Fibroblast of pulmonary artery (primary cell): ENCODE measurements at regions not wholly inside any gene's neighbourhood (a gene's known extent, or its start where the extent isn't known, plus 50 kb on each side); places are given as distances from the start of the nearest gene placed in this dataset.

Experiments
- DNase-seq: peaks from one replicate; pipeline ENCODE4 v3.0.0-alpha.2; 2010; ENCODE audit warnings: low read depth
- H3K4me3 ChIP-seq: replicated peaks from 2 replicates; pipeline ENCODE4 v1.5.1; 2011; ENCODE audit warnings: low read depth, mild to moderate bottlenecking, control low read depth, low read length, moderate library complexity
- TF ChIP-seq, protein P1 (sequence below): IDR thresholded peaks from 2 replicates; pipeline ENCODE4 v1.5.1; 2011; ENCODE audit warnings: mild to moderate bottlenecking, control low read depth, low read length, inconsistent platforms; ENCODE audit errors: missing control alignments

DNA sequence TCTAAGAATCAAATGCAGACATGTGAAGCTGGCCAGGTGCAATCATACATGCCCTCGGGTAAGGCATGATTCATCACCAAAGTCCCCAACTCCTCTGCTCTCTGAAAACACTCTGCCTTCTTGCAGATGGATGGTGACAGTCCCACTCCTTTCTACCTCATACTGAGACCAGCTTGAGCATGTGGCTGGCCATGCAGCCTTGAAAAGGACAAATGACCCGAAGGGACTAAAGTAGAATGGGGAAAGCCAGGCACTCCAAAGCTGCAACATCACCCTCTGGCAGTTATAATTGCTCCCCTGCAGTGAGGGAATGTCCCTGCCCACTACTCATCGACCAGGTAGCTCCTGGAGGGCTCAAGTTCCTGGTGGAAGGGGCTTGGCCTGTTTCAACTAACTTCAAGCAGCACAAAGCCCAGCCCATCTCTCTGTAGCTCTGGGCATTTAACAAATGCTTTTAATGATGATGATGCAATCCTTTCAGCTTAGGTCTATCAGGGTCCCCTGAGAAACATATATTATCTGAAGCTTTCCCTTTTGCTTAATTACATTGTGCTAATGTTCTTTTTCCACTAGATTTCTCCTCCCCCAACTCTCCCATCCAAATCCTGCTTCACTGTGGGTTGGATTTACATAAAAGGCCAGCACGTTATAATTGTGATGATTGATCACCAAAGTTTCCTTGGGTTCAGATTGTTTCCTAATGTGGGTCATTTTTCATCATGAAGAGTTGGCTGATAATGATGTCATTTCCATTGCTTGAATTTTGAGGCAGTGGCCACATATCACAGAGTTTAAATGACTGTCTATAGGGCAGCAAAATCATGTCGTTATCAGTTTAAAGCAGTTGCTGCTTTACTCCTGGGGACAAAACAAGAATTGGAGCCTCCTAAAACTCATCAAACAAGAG is 436.5 kb upstream of the SLC30A5 start:
- TF ChIP-seq, protein P1, sequence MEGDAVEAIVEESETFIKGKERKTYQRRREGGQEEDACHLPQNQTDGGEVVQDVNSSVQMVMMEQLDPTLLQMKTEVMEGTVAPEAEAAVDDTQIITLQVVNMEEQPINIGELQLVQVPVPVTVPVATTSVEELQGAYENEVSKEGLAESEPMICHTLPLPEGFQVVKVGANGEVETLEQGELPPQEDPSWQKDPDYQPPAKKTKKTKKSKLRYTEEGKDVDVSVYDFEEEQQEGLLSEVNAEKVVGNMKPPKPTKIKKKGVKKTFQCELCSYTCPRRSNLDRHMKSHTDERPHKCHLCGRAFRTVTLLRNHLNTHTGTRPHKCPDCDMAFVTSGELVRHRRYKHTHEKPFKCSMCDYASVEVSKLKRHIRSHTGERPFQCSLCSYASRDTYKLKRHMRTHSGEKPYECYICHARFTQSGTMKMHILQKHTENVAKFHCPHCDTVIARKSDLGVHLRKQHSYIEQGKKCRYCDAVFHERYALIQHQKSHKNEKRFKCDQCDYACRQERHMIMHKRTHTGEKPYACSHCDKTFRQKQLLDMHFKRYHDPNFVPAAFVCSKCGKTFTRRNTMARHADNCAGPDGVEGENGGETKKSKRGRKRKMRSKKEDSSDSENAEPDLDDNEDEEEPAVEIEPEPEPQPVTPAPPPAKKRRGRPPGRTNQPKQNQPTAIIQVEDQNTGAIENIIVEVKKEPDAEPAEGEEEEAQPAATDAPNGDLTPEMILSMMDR = no peak
- no peak overlapping the region for H3K4me3 ChIP-seq
- DNase-seq = no peak

DNA sequence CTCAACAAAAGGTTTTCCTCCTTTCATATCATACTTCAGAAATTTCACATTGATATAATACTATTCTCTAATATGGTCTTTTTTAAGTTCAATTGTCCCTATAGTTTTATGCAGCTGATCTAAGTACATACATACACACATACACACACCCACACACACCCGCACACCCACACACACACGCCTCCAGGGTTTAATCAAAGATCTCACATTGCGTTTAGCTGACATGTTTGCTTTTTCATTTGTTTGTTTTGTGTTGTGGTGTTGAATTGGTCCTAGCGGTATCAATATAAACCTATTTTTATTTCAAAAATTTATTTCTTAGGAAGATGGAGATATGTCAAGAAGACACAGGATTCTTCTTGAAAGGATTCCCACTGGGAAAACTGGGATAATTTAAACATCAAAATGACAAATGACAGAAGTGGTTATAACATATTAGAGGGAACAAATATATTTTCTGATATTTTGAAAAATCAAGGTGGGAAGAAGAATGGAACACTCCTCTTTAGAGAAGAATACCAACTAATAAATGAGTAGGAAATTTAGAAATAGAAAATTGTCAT is 434.9 kb upstream of the SLC30A5 start:
- TF ChIP-seq, protein P1 = no peak
- DNase-seq = no peak
- no peak overlapping the region for H3K4me3 ChIP-seq

DNA sequence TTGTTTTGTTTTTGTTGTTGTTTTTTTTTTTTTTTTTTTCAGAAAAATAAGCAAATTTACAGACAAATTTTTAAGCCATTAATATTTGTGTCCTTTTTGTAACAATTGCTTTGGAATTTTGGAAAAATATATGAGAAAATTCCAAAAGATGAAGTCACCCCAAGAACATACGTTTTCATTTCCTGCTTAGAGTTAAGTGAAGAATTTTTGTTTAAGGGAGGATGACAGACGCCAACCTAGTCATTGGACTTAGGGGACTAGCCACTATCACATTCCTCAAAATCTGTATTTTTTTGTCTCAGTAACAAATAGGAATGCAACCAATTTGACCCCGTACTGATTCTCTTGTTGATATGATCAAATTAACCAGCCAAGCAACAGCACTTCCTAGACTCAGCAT is 433.9 kb upstream of the SLC30A5 start:
- H3K4me3 ChIP-seq = no peak overlapping the region
- TF ChIP-seq, protein P1 = no peak
- DNase-seq = peak; percentile 35

DNA sequence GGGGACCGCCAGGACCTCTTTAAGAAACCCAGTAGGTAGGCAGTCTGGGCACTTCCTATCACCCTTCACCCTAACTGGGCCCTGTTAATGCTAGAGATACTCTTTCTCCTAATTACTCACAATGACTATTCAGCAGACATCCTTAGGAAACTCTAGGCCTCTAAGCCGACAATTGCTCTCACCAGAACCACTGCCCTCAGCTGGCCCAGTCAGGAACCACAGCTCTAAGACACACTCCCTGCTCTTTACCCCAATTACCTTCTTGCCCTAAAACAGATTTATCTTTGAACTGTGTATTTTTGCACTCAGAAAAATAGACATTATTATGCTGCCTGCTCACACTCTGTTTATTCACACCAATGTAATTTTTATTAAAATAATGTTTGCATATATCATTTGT is 432.6 kb upstream of the SLC30A5 start:
- TF ChIP-seq, protein P1 = peak; percentile 53
- peak; percentile 41 for DNase-seq

DNA sequence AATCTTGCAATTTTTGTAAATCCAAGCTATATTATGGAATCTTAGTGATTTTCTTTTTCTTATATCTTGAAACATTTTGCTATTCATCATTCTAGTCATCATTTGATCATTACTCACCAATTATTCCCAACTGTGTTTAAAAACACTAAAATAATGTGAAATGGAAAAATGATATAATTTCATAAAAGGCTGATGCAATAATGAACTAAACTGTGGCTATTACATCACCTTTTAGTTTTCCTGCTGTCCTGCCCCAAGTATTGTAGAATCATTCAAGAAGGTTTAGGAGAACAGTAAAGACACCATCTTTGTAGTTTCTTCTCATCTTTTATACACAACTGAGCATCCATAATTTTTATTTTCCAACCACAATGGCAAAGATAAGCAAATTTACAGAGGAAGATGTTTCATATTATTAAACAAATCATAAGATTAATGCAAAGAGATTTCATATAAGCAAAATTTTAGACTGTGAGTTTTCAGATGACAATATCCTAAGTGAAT is 431.0 kb upstream of the SLC30A5 start:
- no peak for DNase-seq
- TF ChIP-seq, protein P1 = no peak
- H3K4me3 ChIP-seq = no peak overlapping the region

More for the DNA sequence above, 432.6 kb upstream of the SLC30A5 start:
- no peak overlapping the region for H3K4me3 ChIP-seq

DNA sequence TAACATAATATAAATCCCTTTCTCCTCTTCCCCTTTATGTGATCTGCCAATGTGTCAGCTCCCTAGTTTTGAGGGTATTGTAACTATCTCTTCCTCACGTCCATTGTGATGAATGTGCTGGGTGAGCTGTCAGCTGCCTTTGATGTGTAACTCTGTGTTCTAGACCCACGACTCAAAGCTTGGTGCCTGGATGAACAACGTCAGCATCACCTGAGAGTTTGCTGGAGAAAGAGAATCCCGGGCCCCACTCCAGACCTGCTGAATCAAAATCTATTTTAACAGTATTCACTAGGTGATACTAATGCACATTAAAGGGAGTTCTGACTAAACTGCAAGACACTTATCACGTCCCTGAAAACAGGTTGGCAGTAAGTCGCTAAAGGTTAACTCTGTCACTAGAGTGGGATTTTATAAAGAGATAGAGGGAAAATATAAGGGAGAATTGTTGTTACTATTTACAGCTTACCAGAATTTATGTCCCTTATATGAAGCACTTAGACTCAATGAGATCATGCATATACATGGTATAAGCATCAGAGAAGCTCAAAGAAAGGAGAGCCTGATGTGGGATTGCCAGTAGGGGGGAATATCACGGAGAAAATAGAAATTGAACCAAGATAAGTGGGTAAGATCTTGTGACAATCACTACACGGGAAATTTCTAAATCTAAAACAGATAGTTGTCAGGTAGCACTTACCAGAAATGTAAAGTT is 423.8 kb upstream of the SLC30A5 start:
- TF ChIP-seq, protein P1 = no peak
- no peak for DNase-seq
- H3K4me3 ChIP-seq = no peak overlapping the region
